NCI-H446 treated with DMSO at 0.1 percent for 48 hours (cell line): ENCODE measurements at regions not wholly inside any gene's neighbourhood (a gene's known extent, or its start where the extent isn't known, plus 50 kb on each side); places are given as distances from the start of the nearest gene placed in this dataset.

Experiments
- DNase-seq: peaks from one replicate; lab custom pipeline; 2025; lab: John Stamatoyannopoulos, UW

DNA sequence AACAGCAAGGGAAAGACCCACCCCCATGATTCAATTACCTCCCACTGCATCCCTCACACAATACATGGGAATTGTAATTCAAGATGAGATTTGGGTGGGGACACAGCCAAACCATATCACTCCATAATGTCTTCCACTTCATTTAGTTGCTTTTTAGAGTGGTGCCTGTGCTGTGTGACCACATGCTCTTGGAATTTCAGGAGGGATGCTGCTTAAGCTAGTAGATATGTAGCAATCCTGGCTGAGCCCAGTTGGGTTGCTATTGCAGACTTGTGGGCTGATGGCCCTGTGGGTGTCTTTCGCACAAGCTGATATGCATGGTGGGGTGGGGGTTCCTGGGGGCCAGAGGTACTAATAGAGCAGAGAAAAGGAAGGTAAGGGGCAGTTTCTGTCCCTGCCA, 160.4 kb upstream of the SYT6 start:
- DNase-seq: no peak

DNA sequence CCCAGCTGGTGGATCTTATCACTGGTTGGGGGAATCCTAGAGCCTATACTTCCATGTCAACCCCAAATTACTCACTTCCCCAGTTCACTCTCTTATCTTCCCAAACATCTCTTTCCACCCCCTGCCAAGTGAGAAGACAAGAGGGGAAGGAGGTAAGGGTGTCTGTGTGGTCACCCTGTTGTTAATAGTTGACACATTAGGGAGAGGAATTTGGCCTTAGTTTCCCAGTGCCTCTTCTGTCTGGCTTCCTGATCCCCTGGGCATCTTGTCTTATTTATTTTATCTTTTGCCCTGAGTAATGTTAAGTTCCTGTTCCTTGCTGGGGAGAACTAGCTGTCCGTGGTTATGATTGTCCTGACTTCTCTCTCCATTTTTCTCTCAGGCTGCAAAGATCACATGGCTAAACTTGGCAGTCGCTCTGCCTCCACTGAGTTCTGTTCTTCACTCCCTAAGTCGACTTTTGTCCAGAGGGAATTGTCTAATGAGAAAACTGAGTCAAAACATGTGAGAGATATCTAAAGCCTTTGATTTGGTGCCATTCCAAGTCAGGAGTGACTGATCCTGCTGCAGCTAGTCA, 157.1 kb upstream of the SYT6 start:
- DNase-seq: no peak

DNA sequence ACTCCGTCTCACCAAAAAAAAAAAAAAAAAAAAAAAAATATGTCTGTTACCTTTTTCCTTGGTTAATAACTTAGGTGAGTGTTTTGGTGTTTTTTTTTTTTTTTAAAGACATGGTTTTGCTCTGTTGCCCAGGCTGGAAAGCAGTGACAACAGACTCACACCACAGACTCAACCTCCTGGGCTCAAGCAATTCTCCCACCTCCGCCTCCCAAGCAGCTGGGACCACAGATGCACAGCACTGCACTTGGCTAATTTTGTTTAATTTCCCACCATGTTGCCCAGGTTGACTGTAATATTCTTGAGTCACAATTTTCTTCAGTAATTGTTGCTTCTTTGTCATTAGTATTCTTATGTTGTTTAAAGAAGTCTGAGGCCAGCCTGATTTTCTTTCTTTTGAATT, 149.2 kb upstream of the SYT6 start:
- no peak for DNase-seq

DNA sequence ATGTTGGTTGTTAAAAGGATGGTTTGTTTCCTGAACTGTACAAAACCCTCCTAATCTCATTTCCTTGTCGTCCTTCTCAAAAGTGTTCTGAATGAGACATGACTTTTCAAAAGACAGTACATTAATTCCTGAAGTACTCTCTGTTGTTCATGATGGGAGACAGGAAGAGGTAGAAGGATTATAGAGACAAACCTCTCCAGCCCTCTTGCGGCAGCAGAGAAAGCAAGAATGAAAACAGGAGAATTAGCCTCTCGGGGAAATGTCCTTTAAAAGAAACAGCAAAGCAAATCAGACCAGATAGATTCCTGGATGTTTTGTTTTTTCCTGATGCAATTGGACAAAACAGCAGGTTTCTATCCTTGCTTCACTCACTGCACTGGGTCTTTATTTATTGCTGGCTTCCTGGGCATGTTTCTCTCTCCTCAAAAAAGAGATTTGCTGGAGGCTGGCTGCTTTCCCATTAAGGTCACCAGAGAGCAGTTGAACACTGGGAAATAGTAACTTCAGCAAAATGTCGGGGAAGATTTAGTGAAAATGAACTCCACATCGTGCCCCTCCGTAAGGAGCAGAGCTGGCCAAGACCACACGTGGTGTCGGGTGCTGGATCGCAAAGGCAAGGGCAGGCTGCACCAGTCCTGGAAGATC, 145.8 kb upstream of the SYT6 start:
- no peak for DNase-seq

GRCh38 chr1:114298008-114298407, 144.3 kb upstream of the SYT6 start:
- no peak for DNase-seq

DNA sequence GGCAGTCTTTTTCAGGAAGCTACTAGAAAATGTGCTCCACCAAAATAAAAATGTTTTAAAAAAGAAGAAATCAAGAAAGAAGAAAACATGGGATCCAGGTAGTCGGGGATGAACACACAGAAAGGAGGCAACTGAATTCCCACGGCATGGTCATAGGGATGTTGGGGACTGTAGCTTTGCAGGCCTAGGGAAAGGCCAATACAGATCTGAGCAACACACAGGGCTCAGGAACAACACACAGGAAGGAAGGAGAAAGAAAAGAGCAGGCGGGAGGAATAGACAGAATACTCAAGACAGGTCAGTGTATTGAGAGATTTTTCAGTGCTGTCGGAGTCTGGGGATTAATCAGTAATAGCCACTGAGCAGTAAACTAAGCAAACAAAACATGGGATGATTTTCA, 142.7 kb upstream of the SYT6 start:
- DNase-seq: no peak

- no peak for DNase-seq
Measured at GRCh38 chr1:114295321-114295720, 141.7 kb upstream of the SYT6 start.

DNA sequence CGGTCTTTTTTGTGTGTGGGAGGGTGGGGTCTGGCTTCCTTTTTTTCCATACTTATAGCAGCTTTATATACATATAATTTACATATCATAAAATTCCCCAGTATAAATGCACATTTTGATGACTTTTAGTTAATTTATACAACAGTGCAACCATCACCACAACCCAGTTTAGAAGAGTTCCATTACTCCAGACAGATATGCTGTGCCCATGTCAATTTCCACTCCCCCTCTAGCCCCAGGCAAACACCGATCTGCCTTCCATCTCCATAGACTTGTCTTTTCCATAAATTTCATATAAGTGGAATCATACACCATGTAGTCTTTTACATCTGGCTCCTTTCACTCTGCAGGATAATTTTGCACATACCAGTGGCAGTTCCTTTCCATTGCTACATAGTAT, 139.2 kb upstream of the SYT6 start:
- no peak for DNase-seq

DNA sequence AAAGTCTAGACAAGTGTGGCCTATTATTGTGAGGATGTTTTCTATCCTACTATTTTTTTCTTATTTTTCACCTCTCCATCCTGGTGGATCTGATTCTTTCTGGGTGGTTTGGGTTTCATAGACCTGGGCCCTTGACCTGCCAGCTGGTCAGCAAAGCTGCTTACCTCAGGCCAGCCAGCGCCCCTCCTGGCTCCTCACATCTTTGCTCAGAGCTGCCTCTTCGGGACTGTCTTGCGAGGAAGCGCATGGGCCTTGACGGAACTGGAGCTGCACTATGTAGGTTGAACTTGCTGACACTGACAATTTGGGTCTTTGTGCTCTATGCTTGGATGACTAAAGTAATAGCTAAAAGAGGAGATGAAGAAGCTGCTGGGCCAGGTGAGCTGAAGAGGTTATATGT, 138.5 kb upstream of the SYT6 start:
- DNase-seq: no peak

GRCh38 chr1:114290776-114291175, 137.1 kb upstream of the SYT6 start:
- DNase-seq: no peak

DNA sequence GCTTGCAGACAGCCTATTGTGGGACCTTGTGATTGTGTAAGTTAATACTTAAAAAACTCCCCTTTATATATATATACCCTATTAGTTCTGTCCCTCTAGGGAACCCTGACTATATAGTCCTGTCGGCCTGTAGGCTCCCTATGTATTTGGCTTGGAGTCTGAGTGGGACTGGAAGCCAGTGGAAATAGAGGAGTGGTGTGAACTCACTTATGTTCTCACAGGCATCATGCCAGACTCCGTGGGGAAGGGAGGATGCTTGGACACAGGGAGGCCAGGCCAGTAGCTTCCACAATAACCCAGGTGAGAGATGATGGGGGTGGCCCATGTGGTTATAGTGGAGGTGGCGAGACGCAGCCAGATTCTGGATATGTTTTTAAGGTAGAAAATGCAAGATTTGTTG, 136.7 kb upstream of the SYT6 start:
- DNase-seq: no peak

DNA sequence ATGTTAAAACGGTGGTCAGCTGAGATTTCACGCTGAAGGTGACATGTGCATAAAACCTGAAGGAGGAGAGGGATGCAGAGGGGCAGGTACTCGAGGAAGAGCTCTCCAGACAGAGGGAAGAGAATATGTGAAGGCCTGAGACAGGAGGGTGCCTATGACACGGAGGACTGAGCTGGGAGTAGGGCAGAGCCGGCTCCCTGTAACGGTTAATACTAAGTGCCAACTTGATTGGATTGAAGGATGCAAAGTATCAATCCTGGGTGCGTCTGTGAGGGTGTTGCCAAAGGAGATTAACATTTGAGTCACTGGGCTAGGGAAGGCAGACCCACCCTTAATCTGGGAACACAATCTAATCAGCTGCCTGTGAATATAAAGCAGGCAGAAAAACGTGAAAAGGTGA, 136.2 kb upstream of the SYT6 start:
- DNase-seq: no peak

DNA sequence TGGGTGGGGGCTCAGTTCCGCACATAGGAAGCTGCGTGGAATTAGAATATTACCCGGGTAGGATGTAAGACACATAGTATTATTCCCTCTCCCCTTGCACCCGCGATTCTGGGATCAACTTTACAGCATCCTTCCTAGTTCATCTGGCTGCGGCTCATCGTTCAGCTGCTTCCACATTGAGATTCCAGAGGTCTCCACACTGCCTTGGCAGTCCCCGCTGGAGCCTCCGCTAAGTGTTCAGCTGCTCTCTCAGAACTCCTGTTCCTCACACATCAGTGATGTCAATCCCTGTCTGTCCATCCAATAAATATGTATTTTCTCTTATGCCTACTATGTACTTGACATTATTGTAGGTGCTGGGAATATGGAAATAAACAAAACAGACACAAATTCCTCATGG, 135.6 kb upstream of the SYT6 start:
- DNase-seq: no peak

GRCh38 chr1:114286960-114287359, 133.3 kb upstream of the SYT6 start:
- no peak for DNase-seq

DNA sequence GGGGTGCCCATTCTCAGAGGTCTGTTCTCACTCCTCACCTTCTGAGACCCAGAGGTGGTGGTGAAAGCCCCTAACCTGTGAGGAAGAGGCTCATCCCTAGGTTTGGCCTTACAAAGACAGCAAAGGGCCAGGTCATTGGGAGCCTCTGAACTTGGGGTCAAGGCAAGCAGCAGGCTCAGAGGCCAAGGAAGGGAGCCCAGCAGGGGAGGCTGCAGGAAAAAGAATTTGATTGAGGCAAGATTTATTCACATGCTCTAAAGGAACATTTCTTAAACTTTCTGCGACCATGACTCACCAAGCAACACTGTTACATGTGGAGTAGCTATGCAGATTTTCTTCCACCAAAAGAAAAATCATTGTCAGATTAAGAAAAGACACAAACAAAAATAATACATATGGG, 132.5 kb upstream of the SYT6 start:
- DNase-seq: no peak

- DNase-seq: peak; percentile 68
Measured at GRCh38 chr1:114282751-114283403, 129.2 kb upstream of the SYT6 start.

GRCh38 chr1:114278911-114279310, 125.2 kb upstream of the SYT6 start:
- no peak for DNase-seq

- DNase-seq: no peak
Measured at GRCh38 chr1:114278430-114278829, 124.8 kb upstream of the SYT6 start.

DNA sequence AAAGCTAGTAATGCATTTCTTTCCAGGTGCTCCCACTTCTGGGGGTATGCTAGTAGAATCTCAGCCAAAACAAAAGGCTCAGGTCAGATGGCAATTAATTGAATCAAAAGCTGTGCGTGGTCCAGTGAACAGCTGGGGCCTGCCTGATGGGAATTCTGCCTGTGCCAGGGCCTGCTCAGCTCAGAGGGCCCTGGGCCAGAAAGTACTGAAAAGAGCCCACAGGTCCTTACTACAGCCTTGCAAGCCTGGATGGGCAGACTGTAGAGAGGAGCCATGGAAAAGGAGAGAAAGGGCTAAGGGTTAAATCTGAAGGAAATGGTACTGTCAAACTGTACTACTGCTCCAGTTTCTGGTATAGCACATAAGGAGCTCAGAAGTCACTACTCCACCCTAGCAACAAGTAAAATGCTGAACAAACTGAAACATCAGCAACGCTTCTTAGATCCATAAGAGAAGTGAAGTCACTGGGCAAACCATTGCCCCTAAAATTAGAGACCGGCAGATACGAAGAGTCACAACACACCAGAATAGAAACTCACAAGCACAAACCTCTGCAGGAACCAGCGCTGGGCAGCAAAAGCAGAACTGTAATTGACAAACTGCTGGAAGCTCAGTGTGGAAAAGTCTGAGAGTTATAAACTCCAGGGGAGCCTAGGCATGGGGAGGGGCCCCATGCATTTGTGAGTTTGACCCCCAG, 121.1 kb upstream of the SYT6 start:
- peak; percentile 80 for DNase-seq

DNA sequence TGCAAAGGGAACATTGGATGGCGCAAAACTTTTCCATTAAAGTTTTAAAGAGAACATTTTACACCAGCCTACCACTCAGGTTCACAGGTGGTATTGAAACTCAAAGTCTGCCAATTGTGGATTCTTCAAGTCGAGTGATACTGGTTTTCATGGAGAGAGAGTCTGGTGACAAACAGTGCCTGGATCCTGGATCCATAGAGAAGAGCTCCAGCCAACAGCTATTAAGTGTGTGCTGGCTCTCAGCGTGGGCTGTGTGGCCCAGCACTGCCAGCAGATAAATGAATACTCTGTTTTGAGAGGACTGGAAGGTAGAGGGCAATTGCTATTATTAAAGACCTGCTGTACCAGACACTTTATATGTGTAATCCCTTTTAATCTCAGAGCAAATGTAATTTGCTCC, 118.9 kb upstream of the SYT6 start:
- DNase-seq: no peak

DNA sequence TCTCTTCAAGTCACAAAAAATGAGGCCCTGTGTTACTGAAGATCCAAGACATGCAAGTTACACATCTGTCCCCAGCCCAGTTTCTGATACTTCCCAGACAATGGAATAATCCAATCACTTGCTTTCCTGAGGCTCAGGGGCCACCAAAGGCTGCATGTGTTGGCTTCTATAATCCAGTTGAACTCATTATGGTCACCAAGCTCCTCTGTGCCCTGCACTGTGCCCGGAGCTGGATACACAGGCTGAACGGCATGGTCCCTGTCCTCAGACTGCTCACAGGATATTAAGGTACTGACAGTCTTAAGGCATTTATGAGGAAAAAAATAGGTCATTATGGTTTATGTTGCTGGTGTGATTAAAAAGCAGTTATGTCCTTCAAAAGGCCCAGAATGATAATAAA, 117.0 kb upstream of the SYT6 start:
- no peak for DNase-seq

DNA sequence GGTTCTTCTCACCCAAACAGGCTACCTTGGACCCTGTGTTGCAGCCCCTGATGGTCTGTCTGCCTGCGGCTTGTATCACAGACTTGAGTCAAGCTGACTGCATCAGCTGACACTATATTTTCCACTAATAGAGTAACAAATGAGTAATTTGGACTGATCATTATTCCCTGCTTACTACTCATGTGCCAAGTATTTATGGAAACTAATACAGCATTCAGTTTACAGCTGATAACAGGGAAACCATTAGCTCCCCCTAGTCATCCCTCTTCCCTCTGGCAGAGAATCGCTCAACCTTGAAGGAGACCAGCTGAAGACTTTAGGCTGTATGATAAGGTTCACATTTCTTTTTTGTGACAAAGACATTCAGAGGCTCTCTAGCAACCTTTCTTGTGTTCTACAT, 116.6 kb upstream of the SYT6 start:
- DNase-seq: no peak

GRCh38 chr1:114269539-114269938, 115.9 kb upstream of the SYT6 start:
- DNase-seq: no peak
